ENCODE measurements at regions not wholly inside any gene's neighbourhood (a gene's known extent, or its start where the extent isn't known, plus 50 kb on each side); places are given as distances from the start of the nearest gene placed in this dataset.

DNA sequence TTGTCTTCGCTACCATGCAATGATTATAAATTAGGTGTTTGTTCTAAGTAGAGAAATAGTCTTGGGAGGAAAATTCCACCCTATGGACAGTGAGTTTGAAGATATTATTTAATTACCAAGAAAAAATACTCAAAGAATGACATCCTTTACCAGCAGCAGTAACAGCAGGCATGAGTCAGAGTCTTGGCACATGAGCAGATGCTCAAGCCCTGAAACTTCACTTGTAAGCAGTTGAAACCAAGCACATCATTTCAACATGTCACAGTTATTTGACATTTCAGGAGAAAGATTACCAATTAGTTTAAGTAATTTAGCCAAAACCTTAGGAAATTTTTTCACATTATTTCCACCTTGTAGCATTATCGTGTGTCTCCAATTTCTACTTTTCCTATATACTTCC is 99.2 kb downstream of the C12orf50 start:
- no peak for DNase-seq (ENCODE audit: low read depth, low spot score)

DNA sequence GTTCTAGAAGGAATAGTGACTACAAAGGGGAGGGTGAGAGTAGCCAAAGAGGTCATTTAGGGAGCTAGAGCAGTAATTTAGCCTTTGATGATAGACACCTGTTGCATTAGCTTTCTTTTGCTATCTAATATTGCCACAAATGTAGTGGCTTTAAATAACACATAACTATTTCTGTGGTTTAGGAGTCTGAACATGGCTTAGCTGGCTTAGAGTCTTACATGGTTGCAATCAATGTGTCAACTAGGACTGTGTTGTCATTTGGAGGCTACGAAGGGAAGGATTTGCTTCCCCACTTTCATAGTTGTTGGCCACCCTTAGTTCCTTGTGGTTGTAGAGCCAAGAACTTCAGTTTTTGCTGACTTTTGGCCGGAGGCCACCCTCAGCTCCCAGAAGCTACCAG is 99.9 kb downstream of the C12orf50 start:
- no peak for DNase-seq (ENCODE audit: low read depth, low spot score)

DNA sequence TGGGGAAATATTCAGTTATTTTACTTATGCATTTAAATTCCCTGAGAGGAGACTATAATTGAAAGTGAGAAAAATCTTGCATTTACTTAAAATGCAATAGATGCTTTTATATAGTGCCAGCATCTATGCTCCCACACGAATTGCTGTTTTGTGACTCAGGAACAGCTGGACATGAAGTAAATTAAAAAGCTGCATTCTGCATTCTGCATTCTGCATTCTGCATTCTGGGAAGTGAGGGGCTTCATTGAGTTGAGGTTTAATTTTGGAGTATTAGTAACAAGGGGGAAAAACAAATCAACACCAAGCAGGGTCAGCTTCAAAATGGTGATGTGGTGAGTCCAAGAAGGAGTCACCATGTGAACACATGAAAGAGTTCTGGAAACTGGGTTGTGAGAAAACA is 101.2 kb downstream of the C12orf50 start:
- no peak for DNase-seq (ENCODE audit: low read depth, low spot score)

DNA sequence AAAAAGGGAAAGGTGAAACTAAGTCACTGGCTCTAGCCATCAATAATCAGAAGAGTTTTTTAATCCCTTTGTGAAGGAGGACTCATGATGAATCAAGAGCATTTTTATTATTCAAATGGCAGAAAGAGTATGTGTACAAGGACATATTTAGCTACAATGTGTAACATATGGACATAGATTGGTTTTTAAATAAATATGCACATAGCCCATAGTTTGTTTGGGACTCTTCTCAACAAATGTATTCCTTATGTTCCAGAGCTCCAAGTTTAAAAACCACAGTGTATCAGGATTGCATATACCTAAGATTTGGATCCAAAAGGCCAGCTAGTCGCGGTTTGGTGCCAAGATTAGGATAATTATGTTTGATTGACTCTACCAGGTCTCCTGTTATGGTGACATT is 104.2 kb downstream of the C12orf50 start:
- DNase-seq (ENCODE audit: low read depth, low spot score), result no peak

DNA sequence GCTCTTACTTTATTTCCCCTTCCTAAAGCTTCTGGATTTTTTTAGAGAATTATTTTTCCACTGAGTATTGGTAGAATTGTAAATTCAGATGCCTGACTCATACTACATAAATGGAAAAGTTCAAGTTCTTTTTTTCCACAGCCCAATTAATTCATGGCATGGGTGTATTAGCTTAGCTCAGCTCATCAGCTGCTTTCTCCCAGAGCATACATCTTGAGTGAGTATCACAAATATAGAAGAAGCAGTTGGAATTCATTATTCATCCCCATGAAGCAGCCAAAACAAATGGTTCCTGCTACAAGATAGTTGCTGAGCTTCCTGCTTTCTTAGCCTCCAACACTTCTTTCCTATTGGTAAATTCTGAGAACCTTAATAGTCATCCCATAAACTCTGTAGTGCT is 105.1 kb downstream of the C12orf50 start:
- no peak for DNase-seq (ENCODE audit: low read depth, low spot score)

DNA sequence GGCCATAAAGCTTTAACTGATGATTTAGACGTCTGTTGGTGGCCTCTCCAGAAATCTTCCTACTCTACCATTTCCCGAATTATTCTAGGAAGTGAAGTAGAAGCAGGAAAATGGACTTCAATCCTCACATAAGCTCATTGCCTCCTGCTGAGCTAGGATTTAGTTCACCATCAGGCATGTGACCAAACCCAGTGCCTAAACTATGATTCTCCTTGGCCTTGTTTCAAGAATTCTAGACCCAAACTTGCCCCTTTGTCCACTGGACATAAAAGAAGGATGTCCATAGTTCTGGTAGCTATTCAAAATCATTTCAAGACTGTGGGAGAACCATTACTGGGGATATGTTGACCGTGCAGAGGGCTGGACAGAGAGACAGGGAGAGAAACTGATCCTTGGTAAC is 105.8 kb downstream of the C12orf50 start:
- DNase-seq (ENCODE audit: low read depth, low spot score), result no peak

DNA sequence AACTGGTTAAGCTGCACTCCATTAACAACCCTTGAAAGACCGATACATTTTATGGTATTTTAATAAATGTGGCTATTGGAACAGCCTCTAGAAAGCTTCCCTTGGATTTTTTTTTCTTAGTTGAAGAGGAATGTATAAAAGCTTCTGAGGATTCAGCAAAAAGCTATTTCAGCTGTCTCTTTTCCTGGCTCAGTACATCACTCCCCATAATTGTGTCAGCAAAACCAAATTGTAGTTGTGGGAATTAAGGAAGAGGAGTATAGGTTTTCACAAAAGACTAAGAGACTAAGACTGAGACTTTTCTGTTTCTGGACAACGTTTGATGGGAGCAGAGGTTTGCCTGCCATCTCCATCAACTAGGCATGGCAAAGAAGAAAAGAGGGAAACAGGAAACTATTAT is 106.5 kb downstream of the C12orf50 start:
- no peak for DNase-seq (ENCODE audit: low read depth, low spot score)

DNA sequence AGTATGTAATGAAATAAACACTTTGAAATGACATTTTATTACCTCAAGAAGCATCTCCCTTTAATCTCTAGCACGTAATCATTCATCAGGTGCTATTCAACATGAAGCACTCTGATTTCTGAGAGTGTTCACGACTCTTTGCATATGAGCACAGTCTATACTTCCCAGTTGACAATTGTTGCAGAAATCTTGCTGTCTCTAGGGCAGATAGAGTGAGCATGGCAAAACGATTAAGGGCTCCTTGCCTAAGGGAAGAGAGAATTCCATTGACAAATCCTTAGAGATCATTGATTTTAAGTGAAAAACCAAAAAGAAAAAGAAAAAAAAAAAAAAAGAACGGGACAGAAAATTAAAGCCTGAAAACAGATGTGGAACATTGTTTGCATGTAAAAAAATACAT is 107.6 kb downstream of the C12orf50 start:
- no peak for DNase-seq (ENCODE audit: low read depth, low spot score)

DNA sequence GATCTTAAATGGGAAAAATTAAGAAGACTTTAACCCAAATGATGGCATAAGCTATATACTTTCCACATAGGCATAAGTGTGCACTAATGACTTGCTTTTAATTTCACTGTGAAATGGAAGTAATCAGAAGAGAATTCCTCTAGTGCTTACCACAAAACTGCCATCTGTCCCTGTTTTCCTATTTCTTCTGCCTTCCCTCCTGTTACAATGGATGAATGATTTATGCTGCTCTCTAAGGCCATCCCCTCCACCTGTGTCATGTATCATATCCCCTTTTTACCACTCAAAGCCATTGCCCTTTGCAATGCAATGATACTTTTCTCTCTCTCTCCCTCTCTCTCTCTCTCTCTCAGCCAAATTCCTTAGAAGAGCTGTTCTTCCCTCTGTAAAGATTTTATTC is 109.1 kb downstream of the C12orf50 start:
- no peak for DNase-seq (ENCODE audit: low read depth, low spot score)

DNA sequence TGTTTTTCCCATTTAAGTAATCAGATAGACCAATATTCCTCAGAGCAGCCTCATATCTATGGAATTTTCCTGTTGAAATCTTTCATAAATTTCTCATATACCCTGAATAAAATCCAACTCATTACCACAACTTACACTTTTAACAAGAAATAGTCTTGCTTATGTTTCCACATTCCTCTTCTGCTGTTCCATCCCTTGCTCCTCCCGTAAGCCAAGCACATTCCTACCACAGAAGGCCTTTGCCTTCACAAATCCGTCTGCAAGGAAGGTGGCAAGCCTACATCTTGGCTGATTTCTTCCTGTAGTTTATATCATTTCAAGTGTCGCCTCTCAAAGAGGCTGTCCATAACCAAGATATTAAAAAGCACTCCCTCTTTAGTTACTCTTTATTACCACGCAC is 127.7 kb downstream of the C12orf50 start:
- no peak for DNase-seq (ENCODE audit: low read depth, low spot score)

DNA sequence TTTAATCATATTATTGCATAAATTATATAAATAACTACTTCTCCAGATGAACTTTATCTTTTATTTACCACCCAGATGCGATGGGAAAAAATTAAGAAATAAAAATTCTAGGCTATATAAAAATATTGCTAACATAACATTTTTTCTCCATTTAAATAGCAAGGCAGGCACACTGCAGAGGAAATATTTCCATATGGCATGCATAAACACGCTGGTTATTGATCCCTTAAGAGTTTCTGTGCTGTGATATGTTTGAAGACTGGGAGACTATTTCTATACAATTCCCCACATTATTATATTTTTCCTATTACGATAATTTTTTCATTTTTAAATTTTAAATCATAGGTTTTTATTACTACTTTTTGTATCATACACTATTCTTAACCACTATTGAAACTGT is 131.5 kb downstream of the C12orf50 start:
- no peak for DNase-seq (ENCODE audit: low read depth, low spot score)

DNA sequence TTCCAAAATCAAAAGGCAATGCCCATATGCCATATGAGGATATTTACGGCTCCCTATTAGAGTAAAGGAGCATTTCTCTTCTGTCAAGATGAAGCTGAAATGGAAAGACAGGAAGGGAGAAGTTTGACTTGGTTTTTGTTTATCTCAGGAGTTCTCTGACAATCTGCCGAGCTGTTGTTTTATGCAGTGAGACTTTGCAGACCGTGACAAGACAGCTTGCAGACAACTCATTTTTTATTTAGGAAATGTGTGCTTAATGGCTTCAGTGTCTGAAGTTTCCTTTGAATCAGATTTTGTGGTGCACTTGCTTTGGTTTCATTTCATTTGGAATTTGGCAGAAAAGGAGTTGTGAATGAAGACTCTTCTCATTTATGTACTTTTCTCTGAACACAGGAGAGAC is 145.4 kb downstream of the C12orf50 start:
- DNase-seq (ENCODE audit: low read depth, low spot score), result no peak

DNA sequence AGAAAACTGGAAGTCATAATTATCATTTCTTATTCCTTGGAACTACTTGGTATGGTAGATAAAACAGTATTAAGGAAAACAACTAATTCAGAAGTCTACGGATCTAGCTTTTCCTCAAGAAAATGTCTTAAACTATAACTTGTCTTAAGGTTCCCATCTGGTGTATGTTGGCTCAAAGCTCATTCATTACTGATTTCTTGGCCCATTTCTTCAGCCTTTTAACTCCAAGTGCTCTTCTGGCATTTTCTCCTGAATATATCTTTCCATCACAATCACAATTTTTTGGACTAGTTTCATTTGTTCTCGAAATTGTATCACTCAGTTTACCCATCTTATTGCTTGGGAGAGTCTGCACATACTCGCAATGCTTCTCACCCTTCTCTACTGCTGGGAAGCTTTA is 150.1 kb downstream of the C12orf50 start:
- no peak for DNase-seq (ENCODE audit: low read depth, low spot score)

DNA sequence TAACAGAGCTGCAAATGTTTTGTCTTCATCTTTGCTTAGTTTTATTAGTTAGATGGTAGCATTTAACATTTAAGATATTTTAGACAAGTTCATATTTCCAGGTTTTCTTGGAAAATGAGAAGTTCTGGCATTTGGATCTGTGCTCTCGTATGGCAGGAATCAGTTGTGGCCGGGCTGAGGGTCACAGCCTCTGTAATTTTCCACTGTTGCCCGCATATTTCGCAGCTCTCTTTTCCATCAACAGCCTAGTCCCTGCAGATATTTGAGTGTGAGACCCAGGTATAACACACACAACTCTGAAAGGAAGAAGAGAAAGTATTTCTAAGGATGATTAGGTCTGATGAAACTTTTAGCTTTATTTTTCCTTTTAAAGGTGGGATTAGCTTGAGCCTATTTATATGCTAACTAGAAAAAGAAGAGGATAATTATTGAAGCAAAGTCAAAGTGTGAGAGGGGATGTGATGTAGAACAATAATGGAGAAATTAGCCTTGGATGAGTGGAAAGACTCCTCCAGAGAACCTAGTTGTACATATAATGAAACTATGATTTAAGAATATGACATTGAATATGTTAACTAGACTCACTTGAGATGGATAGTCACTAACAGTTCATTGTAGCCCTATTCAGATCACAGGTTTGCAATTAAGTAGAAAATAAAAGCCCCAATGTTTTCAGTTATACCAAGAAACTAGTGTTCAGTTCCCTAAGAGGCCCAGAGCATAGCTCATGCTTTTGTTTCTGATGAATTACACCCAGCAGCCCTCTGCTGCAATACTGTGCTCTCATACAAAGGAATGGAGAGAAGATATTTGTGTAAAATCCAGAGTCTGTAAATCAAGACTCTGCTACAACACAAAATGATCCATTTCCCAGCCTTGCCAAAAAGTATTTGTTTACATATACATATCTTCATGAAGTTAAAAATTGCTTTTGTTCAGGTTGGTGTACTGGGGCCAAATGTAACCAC is 158.4 kb downstream of the C12orf50 start:
- DNase-seq (ENCODE audit: low read depth, low spot score), result no peak

DNA sequence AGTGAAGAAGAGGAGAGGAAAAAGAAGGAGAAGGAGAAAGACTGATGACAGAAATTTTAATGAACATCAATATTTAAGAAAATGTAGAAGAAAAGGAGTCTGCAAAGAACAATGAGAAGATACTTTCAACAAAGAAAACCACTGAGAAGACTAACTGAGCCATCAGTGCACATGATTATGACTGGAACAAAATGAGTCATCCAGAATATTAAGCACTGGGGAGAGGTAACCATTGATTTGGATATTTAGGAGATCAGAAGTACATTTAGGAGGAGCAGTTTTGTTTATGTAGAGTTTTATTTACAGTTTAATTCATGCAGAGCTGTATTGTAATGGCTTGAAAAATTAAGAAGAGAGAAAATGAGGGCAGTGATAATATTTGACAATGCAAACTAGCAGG is 159.1 kb downstream of the C12orf50 start:
- no peak for DNase-seq (ENCODE audit: low read depth, low spot score)

DNA sequence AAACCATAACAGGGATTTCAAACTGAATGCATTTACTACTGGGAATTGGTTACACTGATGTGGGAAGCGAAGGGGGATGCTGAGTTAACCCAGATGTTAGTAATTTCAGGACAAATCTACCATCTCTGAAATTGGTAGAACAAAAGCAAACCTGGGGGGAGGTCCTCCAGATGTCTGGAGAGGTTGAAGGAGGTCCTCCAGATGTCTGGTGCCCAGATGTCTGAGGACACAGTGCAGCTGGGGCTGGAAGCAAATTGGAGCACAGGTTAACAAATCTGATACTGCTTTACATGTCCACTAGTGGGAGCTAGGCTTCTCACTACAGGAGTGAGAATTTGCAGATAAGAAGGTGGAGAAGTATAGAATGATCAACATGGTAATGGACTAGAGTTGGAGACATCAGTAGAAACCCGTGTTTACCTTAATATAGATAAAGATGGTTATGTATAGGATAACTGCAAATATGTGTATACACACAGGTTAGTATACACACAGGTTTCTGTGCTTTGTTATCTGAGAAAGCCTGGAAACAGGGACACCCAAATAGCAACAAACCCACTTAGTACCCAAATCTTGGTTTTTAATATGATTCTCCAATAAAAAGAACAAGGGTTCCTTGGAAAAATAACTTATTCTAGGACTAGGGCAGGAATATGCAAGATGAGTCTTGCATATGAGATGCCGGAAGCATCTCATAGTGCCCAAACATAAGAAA is 162.5 kb downstream of the C12orf50 start:
- DNase-seq (ENCODE audit: low read depth, low spot score), result no peak

DNA sequence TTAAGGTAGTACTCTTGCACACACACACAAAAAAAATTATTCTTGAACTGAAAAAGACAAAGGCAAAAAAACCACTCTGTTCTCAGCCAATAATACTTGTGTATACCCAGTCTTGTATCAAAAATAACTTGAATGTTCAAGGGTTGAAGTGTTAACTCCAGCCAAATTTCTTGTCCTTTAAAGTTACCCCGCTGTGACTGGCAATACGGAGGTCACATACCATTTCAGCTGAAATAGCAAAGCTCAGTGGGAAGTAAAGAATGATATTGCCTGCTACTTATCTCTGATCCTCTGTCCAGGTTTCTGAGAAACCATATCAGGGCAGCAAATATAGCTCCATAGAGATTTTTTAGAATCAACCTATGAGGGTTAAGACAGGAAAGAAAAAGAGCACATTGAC is 167.4 kb downstream of the C12orf50 start:
- no peak for DNase-seq (ENCODE audit: low read depth, low spot score)

DNA sequence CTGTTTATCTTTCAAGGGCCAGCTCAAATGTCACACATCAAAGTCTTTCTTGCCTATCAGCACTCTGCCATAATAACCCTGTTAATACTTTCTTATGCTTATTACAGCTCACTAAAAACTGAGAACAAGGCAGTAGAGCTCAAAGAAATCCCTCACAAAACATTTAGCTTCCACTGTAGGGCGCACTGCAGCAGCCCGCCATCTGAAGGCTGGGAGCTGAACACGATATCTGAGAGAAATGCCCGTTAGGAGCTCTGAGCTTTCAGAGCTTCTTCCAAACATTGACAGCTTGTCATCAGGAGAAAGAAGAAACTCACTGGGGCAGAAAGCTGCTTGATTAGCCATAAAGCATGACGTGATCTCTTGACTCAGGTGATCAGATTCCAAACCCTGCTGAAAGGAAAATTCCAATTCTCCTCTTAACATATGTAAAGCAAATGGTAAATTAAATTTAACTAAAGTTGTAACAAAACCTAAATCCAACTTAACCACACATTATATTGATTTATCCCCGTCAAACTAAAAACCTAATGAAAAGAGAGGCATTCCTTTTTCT is 175.7 kb downstream of the C12orf50 start:
- DNase-seq (ENCODE audit: low read depth, low spot score), result no peak

DNA sequence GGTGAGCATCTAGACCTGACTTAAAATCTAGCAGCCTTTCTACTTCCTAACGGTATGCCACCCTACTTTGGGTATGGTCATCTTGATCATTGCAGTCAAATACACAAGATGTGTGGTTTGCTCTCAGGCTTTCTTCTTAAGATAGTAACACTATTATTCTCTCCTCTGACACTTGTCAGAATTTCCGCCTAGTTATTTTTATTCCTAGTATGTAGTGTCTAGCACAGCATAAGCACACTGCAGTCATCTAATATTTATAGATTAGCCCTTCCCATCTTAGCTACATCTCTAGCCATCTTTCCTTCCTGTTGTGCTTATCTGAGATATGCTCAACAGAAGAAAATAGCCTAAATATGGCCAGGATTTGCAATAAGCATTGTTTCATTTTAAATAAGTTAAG is 180.1 kb downstream of the C12orf50 start:
- DNase-seq (ENCODE audit: low read depth, low spot score), result no peak

DNA sequence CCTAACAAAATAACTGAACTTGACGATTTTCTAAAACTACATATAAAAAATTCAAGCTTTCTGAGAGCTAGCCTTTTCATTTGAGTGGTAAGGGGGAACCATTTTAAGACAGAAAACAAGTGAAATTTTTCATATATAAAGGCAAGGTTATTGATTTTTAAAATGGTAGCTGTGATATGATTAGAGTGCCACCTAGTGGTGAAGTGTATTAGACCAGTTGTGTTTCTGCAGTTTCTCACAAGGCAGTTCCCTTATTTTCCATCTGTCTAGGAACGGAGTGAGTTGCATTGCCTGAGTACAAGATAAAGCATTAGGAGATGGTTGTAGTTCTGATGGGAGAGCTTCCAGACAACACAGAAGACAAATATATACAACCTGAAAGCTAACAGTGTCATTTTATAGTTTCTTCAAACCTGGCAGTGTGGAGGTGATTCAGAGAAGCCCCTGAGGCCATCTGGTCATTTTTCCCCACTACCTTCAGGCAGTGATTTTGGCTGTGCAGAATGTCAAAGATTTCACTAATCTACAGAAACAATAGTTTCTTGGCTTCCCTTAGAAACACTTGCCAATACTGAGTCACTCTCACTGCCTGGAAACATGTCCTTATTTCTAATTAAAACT is 180.8 kb downstream of the C12orf50 start:
- DNase-seq (ENCODE audit: low read depth, low spot score), result no peak

DNA sequence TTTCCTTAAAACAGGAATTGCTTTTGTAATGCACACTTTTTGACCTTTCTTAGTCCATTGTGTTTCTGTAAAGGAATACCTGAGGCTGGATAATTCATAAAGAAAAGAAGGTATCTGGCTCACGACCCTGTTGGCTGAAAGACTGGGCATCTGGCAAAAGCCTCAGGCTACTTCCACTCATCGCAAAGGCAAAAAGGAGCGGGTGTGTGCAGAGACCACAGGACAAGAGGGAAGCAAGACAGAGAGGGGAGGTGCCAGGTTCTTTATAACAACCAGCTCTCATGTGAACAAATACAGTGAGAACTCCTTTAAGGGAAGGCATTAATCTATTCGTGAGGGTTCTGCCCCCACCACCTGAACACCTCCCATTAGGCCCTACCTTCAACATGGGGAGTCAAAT is 182.1 kb downstream of the C12orf50 start:
- DNase-seq (ENCODE audit: low read depth, low spot score), result no peak

DNA sequence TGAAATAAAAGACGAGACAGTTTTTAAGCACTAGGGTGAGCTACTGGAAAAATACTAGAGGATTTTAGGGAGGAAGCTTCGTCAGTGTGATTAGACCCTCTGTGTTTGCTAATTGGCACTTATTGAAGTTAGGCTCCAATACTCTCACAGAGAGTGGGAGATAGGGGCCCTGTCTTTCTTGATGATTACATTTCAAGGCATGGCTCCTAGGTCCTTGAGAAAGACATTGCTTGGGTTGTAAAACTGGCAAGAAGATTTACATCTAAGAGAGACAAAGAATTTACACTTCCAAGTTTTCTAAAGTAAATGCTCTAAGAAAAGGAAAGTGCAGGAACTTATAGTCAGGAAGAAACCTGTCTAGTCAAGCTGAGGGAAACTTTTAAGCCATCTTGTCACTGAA is 183.2 kb downstream of the C12orf50 start:
- no peak for DNase-seq (ENCODE audit: low read depth, low spot score)
